Inflammatory macrophage treated with lipopolysaccharide for 1 hour (primary cell): ENCODE measurements at regions not wholly inside any gene's neighbourhood (a gene's known extent, or its start where the extent isn't known, plus 50 kb on each side); places are given as distances from the start of the nearest gene placed in this dataset.

ENCODE experiments used
- DNase-seq, 2 donors: peaks; one replicate each; pipeline ENCODE4 v3.0.0-alpha.2; 2020 to 2022

- DNase-seq = no peak
Measured at GRCh38 chr17:79304884-79305283, 230.3 kb downstream of the ENGASE start.

GRCh38 chr17:79303641-79304205 lies 229.1 kb downstream of the ENGASE start:
- DNase-seq = no peak

GRCh38 chr17:79301469-79301868 lies 226.8 kb downstream of the ENGASE start:
- no peak for DNase-seq

GRCh38 chr17:79299349-79299748 lies 224.7 kb downstream of the ENGASE start:
- no peak for DNase-seq

- no peak for DNase-seq
Measured at GRCh38 chr17:79298799-79299198, 224.2 kb downstream of the ENGASE start.

- DNase-seq = no peak
Measured at GRCh38 chr17:79296243-79296642, 221.6 kb downstream of the ENGASE start.

GRCh38 chr17:79295307-79295706 lies 220.7 kb downstream of the ENGASE start:
- DNase-seq = no peak

- DNase-seq = peak in 1 of 2 donors; percentile 14
Measured at GRCh38 chr17:79294459-79295071, 219.9 kb downstream of the ENGASE start.

GRCh38 chr17:79292501-79292900 lies 217.9 kb downstream of the ENGASE start:
- no peak for DNase-seq

- no peak for DNase-seq
Measured at GRCh38 chr17:79291391-79291790, 216.8 kb downstream of the ENGASE start.

GRCh38 chr17:79290726-79291125 lies 216.1 kb downstream of the ENGASE start:
- no peak for DNase-seq

GRCh38 chr17:79288950-79289349 lies 214.3 kb downstream of the ENGASE start:
- DNase-seq = no peak

- no peak for DNase-seq
Measured at GRCh38 chr17:79286440-79286839, 211.8 kb downstream of the ENGASE start.

- DNase-seq = no peak
Measured at GRCh38 chr17:79285973-79286372, 211.3 kb downstream of the ENGASE start.

GRCh38 chr17:79282294-79282693 lies 207.7 kb downstream of the ENGASE start:
- DNase-seq = no peak

GRCh38 chr17:79281803-79282202 lies 207.2 kb downstream of the ENGASE start:
- no peak for DNase-seq

- no peak for DNase-seq
Measured at GRCh38 chr17:79280866-79281572, 206.4 kb downstream of the ENGASE start.

GRCh38 chr17:79280010-79280409 lies 205.4 kb downstream of the ENGASE start:
- DNase-seq = no peak

GRCh38 chr17:79279320-79279719 lies 204.7 kb downstream of the ENGASE start:
- DNase-seq = no peak

- DNase-seq = no peak
Measured at GRCh38 chr17:79276821-79277220, 202.2 kb downstream of the ENGASE start.

- DNase-seq = no peak
Measured at GRCh38 chr17:79273660-79274059, 199.0 kb downstream of the ENGASE start.

- no peak for DNase-seq
Measured at GRCh38 chr17:79272666-79273219, 198.1 kb downstream of the ENGASE start.

GRCh38 chr17:79272220-79272619 lies 197.6 kb downstream of the ENGASE start:
- DNase-seq = no peak

GRCh38 chr17:79269620-79270019 lies 195.0 kb downstream of the ENGASE start:
- DNase-seq = no peak
